Prostate gland (tissue), 2 donors: ENCODE measurements at regions not wholly inside any gene's neighbourhood (a gene's known extent, or its start where the extent isn't known, plus 50 kb on each side); places are given as distances from the start of the nearest gene placed in this dataset.

Experiments
- CTCF ChIP-seq, 4 experiments: fragments of 200-600 bp in 2 of 4; fragments of 450-650 bp in 2 of 4; sonication (generic) in 2 of 4; IDR thresholded peaks; 1 replicate in 3 of 4; 2 replicates in 1 of 4; pipeline ENCODE4 v1.5.1; 2016 to 2019; ENCODE audit warnings: antibody characterized with exemption in 4 of 4, mild to moderate bottlenecking in 2 of 4, moderate library complexity in 2 of 4
- POLR2A ChIP-seq: fragments of 450-650 bp; IDR thresholded peaks from one replicate; pipeline ENCODE4 v1.6.1; 2016; ENCODE audit warnings: antibody characterized with exemption, mild to moderate bottlenecking

GRCh38 chr10:109281347-109281746 is 642.0 kb downstream of the XPNPEP1 start:
- TF ChIP-seq CTCF (IDR thresholded peaks at IDR 0.05), result no peak
- TF ChIP-seq POLR2A, result no peak
